H9 (cell line): ENCODE measurements at regions not wholly inside any gene's neighbourhood (a gene's known extent, or its start where the extent isn't known, plus 50 kb on each side); places are given as distances from the start of the nearest gene placed in this dataset.

Source experiments
- DNase-seq: peaks from one replicate; pipeline ENCODE4 v3.0.0-alpha.2; 2017
- H2AFZ ChIP-seq: one replicate; pipeline ENCODE4 v1.6.1; 2013; ENCODE audit warnings: mild to moderate bottlenecking, low read length, control low read depth, moderate library complexity
- H2AK5ac ChIP-seq: 2 replicates; pipeline ENCODE4 v1.6.1; 2013; ENCODE audit warnings: low read length, control low read depth, mixed read lengths; ENCODE audit not compliant: insufficient read length
- H2BK120ac ChIP-seq: one replicate; pipeline ENCODE4 v1.6.1; 2013; ENCODE audit warnings: low read depth, mild to moderate bottlenecking, low read length, control low read depth, inconsistent platforms; ENCODE audit not compliant: poor library complexity, severe bottlenecking
- H2BK12ac ChIP-seq: 2 replicates; pipeline ENCODE4 v1.6.1; 2013; ENCODE audit warnings: low read length, control low read depth, mixed read lengths, low read depth; ENCODE audit not compliant: insufficient read length
- H2BK15ac ChIP-seq: 2 replicates; pipeline ENCODE4 v1.6.1; 2013; ENCODE audit warnings: low read depth, low read length, control low read depth
- H2BK20ac ChIP-seq: one replicate; pipeline ENCODE4 v1.6.1; 2013; ENCODE audit warnings: low read depth, mild to moderate bottlenecking, low read length, control low read depth, inconsistent platforms; ENCODE audit not compliant: poor library complexity, severe bottlenecking
- H2BK5ac ChIP-seq: 2 replicates; pipeline ENCODE4 v1.6.1; 2013; ENCODE audit warnings: low read length, control low read depth, mixed read lengths; ENCODE audit not compliant: insufficient read length
- H3K14ac ChIP-seq: 2 replicates; pipeline ENCODE4 v1.6.1; 2013; ENCODE audit warnings: low read length, control low read depth; ENCODE audit not compliant: insufficient read depth
- H3K18ac ChIP-seq: 2 replicates; pipeline ENCODE4 v1.6.1; 2013; ENCODE audit warnings: low read depth, mild to moderate bottlenecking, mixed read lengths, low read length, control low read depth; ENCODE audit not compliant: insufficient read length
- H3K23ac ChIP-seq: 2 replicates; pipeline ENCODE4 v1.6.1; 2013; ENCODE audit warnings: low read length, control low read depth, mixed read lengths, low read depth; ENCODE audit not compliant: insufficient read length
- H3K23me2 ChIP-seq: 2 replicates; pipeline ENCODE4 v1.6.1; 2013; ENCODE audit warnings: low read depth, mild to moderate bottlenecking, mixed read lengths, low read length, control low read depth; ENCODE audit not compliant: insufficient read length, poor library complexity, severe bottlenecking
- H3K27ac ChIP-seq: 2 replicates; pipeline ENCODE4 v1.5.1; 2013; ENCODE audit warnings: low read length, control low read depth, mixed read lengths, low read depth; ENCODE audit not compliant: insufficient read length
- H3K27me3 ChIP-seq: 2 replicates; pipeline ENCODE4 v1.6.1; 2013; ENCODE audit warnings: low read length, control low read depth, inconsistent platforms; ENCODE audit not compliant: insufficient read depth
- H3K4ac ChIP-seq: 2 replicates; pipeline ENCODE4 v1.6.1; 2013; ENCODE audit warnings: low read depth, mild to moderate bottlenecking, control low read depth, inconsistent platforms, low read length, moderate library complexity
- H3K4me1 ChIP-seq: 2 replicates; pipeline ENCODE4 v1.6.1; 2013; ENCODE audit warnings: low read length, control low read depth, inconsistent platforms; ENCODE audit not compliant: insufficient read depth
- H3K4me2 ChIP-seq: 2 replicates; pipeline ENCODE4 v1.6.1; 2013; ENCODE audit warnings: low read length, control low read depth, mixed read lengths; ENCODE audit not compliant: insufficient read length, insufficient read depth
- H3K56ac ChIP-seq: 2 replicates; pipeline ENCODE4 v1.6.1; 2013; ENCODE audit warnings: low read depth, mild to moderate bottlenecking, mixed read lengths, low read length, control low read depth; ENCODE audit not compliant: insufficient read length
- H3K79me1 ChIP-seq: 2 replicates; pipeline ENCODE4 v1.6.1; 2013; ENCODE audit warnings: low read depth, mild to moderate bottlenecking, moderate library complexity, low read length, control low read depth, inconsistent platforms; ENCODE audit not compliant: insufficient read depth, poor library complexity, severe bottlenecking
- H3K79me2 ChIP-seq: 2 replicates; pipeline ENCODE4 v1.6.1; 2013; ENCODE audit warnings: low read length, control low read depth, inconsistent platforms; ENCODE audit not compliant: insufficient read depth
- H3K9ac ChIP-seq: 2 replicates; pipeline ENCODE4 v1.6.1; 2013; ENCODE audit warnings: low read length, control low read depth, mixed read lengths; ENCODE audit not compliant: insufficient read length; ENCODE audit errors: extremely low read depth
- H3K9me3 ChIP-seq: one replicate; pipeline ENCODE4 v1.6.1; 2013; ENCODE audit warnings: low read depth, low read length, inconsistent platforms; ENCODE audit not compliant: control insufficient read depth
- H3T11ph ChIP-seq: one replicate; pipeline ENCODE4 v1.6.1; 2013; ENCODE audit warnings: mild to moderate bottlenecking, low read length, control low read depth, inconsistent platforms
- H4K20me1 ChIP-seq: one replicate; pipeline ENCODE4 v1.6.1; 2013; ENCODE audit not compliant: control insufficient read depth, insufficient read length, insufficient read depth
- H4K5ac ChIP-seq: 2 replicates; pipeline ENCODE4 v1.6.1; 2013; ENCODE audit warnings: low read depth, mild to moderate bottlenecking, mixed read lengths, low read length, control low read depth; ENCODE audit not compliant: insufficient read length
- H4K8ac ChIP-seq: replicated peaks from 2 replicates; pipeline ENCODE4 v1.6.1; 2013; ENCODE audit warnings: low read length, control low read depth, mixed read lengths, low read depth; ENCODE audit not compliant: insufficient read length
- H4K91ac ChIP-seq: 2 replicates; pipeline ENCODE4 v1.6.1; 2013; ENCODE audit warnings: low read depth, mild to moderate bottlenecking, moderate library complexity, mixed read lengths, low read length, control low read depth; ENCODE audit not compliant: insufficient read length
- H3K27ac Mint-ChIP-seq, 3 experiments: 2 replicates in 2 of 3; 3 replicates in 1 of 3; pipeline ENCODE4 v1.8.0; 2020 to 2021; ENCODE audit warnings: mixed read lengths in 3 of 3, mild to moderate bottlenecking in 1 of 3, moderate library complexity in 1 of 3
- H3K27me3 Mint-ChIP-seq: 2 replicates; pipeline ENCODE4 v1.8.0; 2021; ENCODE audit warnings: low read depth, mild to moderate bottlenecking, moderate library complexity, mixed read lengths
- H3K36me3 Mint-ChIP-seq, 3 experiments: 2 replicates in 2 of 3; 3 replicates in 1 of 3; pipeline ENCODE4 v1.8.0; 2020 to 2021; ENCODE audit warnings: low read depth in 3 of 3, mixed read lengths in 3 of 3; ENCODE audit not compliant: insufficient read depth in 1 of 3
- H3K4me1 Mint-ChIP-seq, 2 experiments: 2 replicates each; pipeline ENCODE4 v1.8.0; 2020; ENCODE audit warnings: mixed read lengths in 2 of 2
- H3K4me3 Mint-ChIP-seq, 2 experiments: 2 replicates in 1 of 2; 3 replicates in 1 of 2; pipeline ENCODE4 v1.8.0; 2020 to 2021; ENCODE audit warnings: mild to moderate bottlenecking in 2 of 2, mixed read lengths in 2 of 2, moderate library complexity in 1 of 2
- H3K9me3 Mint-ChIP-seq, 2 experiments: 2 replicates in 1 of 2; 3 replicates in 1 of 2; pipeline ENCODE4 v1.8.0; 2020; ENCODE audit warnings: mild to moderate bottlenecking in 2 of 2, mixed read lengths in 2 of 2, moderate library complexity in 1 of 2
- WGBS: extraction: QIAGEN DNeasy Blood & Tissue Kit; methylation state at CpG from one replicate; pipeline ENCODE4 v1.1.7; 2013; ENCODE audit warnings: missing lambda C conversion rate, low lambda C conversion rate, mixed read lengths; ENCODE audit not compliant: insufficient read length; ENCODE audit errors: extremely low coverage; 5-methylcytosine and 5-hydroxymethylcytosine counted together
- TF ChIP-seq, protein P1 (sequence below): fragments of 200-600 bp; sonication (generic); conservative IDR thresholded peaks from 3 replicates; pipeline ENCODE4 v1.8.0; 2021; ENCODE audit warnings: antibody characterized with exemption, mild to moderate bottlenecking

DNA sequence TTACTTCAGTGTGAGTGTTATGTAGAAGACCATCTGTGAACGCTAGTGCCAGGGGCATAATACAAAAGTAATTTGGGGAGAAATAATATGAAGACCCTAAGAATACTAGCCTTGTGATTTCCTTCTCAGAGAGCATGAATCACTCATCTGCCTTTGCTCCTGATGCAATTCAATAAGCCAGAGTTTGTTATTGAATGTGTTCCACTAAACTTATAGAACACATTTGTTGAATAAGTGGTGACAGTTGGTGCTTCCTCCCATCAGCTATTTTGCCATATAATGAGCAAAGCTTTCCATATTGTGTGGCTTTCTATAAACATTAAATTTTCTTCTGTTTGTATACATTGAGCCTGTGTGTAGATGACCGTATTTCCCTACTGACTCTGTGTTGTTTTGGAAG, 136.4 kb upstream of the QRFPR start:
- TF ChIP-seq, protein P1, sequence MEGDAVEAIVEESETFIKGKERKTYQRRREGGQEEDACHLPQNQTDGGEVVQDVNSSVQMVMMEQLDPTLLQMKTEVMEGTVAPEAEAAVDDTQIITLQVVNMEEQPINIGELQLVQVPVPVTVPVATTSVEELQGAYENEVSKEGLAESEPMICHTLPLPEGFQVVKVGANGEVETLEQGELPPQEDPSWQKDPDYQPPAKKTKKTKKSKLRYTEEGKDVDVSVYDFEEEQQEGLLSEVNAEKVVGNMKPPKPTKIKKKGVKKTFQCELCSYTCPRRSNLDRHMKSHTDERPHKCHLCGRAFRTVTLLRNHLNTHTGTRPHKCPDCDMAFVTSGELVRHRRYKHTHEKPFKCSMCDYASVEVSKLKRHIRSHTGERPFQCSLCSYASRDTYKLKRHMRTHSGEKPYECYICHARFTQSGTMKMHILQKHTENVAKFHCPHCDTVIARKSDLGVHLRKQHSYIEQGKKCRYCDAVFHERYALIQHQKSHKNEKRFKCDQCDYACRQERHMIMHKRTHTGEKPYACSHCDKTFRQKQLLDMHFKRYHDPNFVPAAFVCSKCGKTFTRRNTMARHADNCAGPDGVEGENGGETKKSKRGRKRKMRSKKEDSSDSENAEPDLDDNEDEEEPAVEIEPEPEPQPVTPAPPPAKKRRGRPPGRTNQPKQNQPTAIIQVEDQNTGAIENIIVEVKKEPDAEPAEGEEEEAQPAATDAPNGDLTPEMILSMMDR: no peak
- H2BK120ac ChIP-seq: no peak overlapping the region
- H3K56ac ChIP-seq: no peak overlapping the region
- Mint-ChIP-seq H3K9me3 (no peaks in the 10 kb centered on the region; a peak in 2 of 5 replicates), H3K4me3 (no peak overlapping the region), H3K27ac (no peak overlapping the region), H3K36me3 (no peaks in the 10 kb centered on the region; a peak in 1 of 7 replicates), H3K27me3 (no peaks in the 10 kb centered on the region), H3K4me1 (no peaks in the 10 kb centered on the region)
- no peak overlapping the region for H3K23ac ChIP-seq
- no peak overlapping the region for H3K4me2 ChIP-seq
- H4K8ac ChIP-seq: no peak overlapping the region
- H3K18ac ChIP-seq: no peak overlapping the region
- no peak overlapping the region for H2AK5ac ChIP-seq
- H4K20me1 ChIP-seq: no peaks in the 10 kb centered on the region
- no peak overlapping the region for H4K5ac ChIP-seq
- no peak overlapping the region for H2BK5ac ChIP-seq
- no peak overlapping the region for H3T11ph ChIP-seq
- H3K27me3 ChIP-seq: no peaks in the 10 kb centered on the region
- no peaks in the 10 kb centered on the region for H3K9me3 ChIP-seq
- no CpG with 5 or more reads among the region's 2 CpGs for WGBS
- H3K27ac ChIP-seq: no peak overlapping the region
- no peak for DNase-seq
- H3K4me1 ChIP-seq: no peaks in the 10 kb centered on the region
- H4K91ac ChIP-seq: no peak overlapping the region
- H3K4ac ChIP-seq: no peak overlapping the region
- H3K79me2 ChIP-seq: no peaks in the 10 kb centered on the region
- no peaks in the 10 kb centered on the region for H3K79me1 ChIP-seq
- H3K14ac ChIP-seq: no peak overlapping the region
- H2BK15ac ChIP-seq: no peak overlapping the region
- H3K23me2 ChIP-seq: no peaks in the 10 kb centered on the region
- no peak overlapping the region for H2BK20ac ChIP-seq
- no peak overlapping the region for H3K9ac ChIP-seq
- no peak overlapping the region for H2BK12ac ChIP-seq
- H2AFZ ChIP-seq: no peak overlapping the region
